Upper lobe of left lung (tissue), 6 donors: ENCODE measurements at regions not wholly inside any gene's neighbourhood (a gene's known extent, or its start where the extent isn't known, plus 50 kb on each side); places are given as distances from the start of the nearest gene placed in this dataset.

Experiments used
- ATAC-seq, 2 donors: fragments of 200-7000 bp; cut with Tn5 transposase; one replicate each; pipeline ENCODE4 v1.9.1; 2022; ENCODE audit warnings: mild to moderate bottlenecking in 2 of 2, moderate library complexity in 2 of 2; ENCODE audit not compliant: low FRiP score in 2 of 2
- DNase-seq, 2 donors: peaks; one replicate each; pipeline ENCODE4 v3.0.0-alpha.2; 2019 to 2020
- H3K27ac ChIP-seq, 4 donors: fragments of 200-600 bp; sonication (generic); one replicate each; pipeline ENCODE4 v1.5.1; 2016 to 2019
- H3K27me3 ChIP-seq, 4 donors: fragments of 200-600 bp; sonication (generic); one replicate each; pipeline ENCODE4 v1.5.1; 2017 to 2019
- H3K36me3 ChIP-seq, 4 donors: fragments of 200-600 bp; sonication (generic); one replicate each; pipeline ENCODE4 v1.5.1; 2016 to 2019
- H3K4me1 ChIP-seq, 4 donors: fragments of 200-600 bp; sonication (generic); one replicate each; pipeline ENCODE4 v1.5.1; 2018 to 2019
- H3K4me3 ChIP-seq, 4 donors: fragments of 200-600 bp; sonication (generic); one replicate each; pipeline ENCODE4 v1.5.1; 2017 to 2019; ENCODE audit warnings: mild to moderate bottlenecking in 2 of 4, moderate library complexity in 1 of 4
- H3K9me3 ChIP-seq, 4 donors: fragments of 200-600 bp; sonication (generic); one replicate each; pipeline ENCODE4 v1.5.1; 2018 to 2019
- EP300 ChIP-seq, 4 donors: sonication (generic); formaldehyde crosslinking; IDR thresholded peaks; one replicate each; pipeline ENCODE4 v1.5.1; 2017; ENCODE audit warnings: antibody characterized with exemption in 4 of 4, control low read depth in 2 of 4
- POLR2A ChIP-seq, 4 donors: fragments of 450-650 bp; IDR thresholded peaks; one replicate each; pipeline ENCODE4 v1.5.1; 2016 to 2017; ENCODE audit warnings: antibody characterized with exemption in 4 of 4, mild to moderate bottlenecking in 2 of 4
- POLR2AphosphoS5 ChIP-seq, 2 donors: sonication (generic); formaldehyde crosslinking; IDR thresholded peaks; one replicate each; pipeline ENCODE4 v1.5.1; 2017; ENCODE audit warnings: antibody characterized with exemption in 2 of 2
- WGBS, 2 donors: methylation state at CpG; one replicate each; pipeline ENCODE4 v1.1.5; 2017 to 2018; 5-methylcytosine and 5-hydroxymethylcytosine counted together
- TF ChIP-seq, protein P1 (sequence below), 6 experiments: fragments of 450-650 bp in 4 of 6; fragments of 200-600 bp in 2 of 6; sonication (generic) in 2 of 6; IDR thresholded peaks; one replicate each; pipeline ENCODE4 v1.5.1; 2016 to 2019; ENCODE audit warnings: antibody characterized with exemption in 6 of 6
- donor health status: DM: no; HTN: no; CAD: no; lungs with moderate emphysema.
- donor health status: DM: no; HTN: yes; CAD: no; lungs with severe emphysema.

DNA sequence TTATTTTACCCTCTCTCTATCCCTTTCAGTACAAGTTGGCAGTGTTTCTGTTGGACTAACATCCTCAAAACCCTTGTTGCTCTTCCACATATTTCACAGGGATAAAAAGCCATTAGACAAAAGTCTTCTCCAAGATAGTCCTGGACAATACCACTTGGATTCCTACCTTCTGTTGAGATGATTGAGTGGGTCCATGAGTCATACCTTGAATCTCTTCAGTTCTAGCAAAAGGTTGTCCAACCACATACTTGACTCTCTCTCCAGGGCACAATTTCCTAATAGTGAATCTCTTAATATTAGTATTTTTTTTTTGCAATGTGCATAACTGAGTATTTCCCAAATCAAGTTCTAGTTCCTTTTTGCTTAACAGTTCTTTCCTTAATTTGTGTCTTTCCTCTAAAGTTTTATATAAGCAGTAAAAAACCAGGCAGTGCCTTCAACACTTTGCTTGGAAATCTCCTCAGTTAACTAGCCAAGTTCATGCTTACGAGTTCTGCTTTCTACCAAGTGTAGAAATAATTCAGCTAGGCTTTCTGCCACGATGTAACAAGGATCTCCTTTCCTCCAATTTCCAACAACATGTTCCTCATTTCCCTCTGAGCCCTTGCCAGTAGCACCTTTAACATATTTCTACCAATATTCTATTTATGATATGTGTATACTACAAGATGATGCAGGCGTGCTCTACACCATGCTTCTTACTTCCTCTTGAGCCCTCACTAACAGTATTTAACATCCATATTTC, 68.3 kb upstream of the NEO1 start:
- DNase-seq = no peak
- Histone ChIP-seq H3K9me3 (no peaks in the 10 kb centered on the region), H3K4me1 (no peaks in the 10 kb centered on the region), H3K27ac (no peak overlapping the region), H3K27me3 (no peaks in the 10 kb centered on the region), H3K4me3 (no peak overlapping the region), H3K36me3 (no peaks in the 10 kb centered on the region)
- 82% methylated on average over 3 of the region's 3 CpGs for WGBS, 2 donors
- TF ChIP-seq POLR2AphosphoS5 (IDR thresholded peaks at IDR 0.05) = no peak
- TF ChIP-seq, protein P1, sequence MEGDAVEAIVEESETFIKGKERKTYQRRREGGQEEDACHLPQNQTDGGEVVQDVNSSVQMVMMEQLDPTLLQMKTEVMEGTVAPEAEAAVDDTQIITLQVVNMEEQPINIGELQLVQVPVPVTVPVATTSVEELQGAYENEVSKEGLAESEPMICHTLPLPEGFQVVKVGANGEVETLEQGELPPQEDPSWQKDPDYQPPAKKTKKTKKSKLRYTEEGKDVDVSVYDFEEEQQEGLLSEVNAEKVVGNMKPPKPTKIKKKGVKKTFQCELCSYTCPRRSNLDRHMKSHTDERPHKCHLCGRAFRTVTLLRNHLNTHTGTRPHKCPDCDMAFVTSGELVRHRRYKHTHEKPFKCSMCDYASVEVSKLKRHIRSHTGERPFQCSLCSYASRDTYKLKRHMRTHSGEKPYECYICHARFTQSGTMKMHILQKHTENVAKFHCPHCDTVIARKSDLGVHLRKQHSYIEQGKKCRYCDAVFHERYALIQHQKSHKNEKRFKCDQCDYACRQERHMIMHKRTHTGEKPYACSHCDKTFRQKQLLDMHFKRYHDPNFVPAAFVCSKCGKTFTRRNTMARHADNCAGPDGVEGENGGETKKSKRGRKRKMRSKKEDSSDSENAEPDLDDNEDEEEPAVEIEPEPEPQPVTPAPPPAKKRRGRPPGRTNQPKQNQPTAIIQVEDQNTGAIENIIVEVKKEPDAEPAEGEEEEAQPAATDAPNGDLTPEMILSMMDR (IDR thresholded peaks at IDR 0.05) = no peak
- TF ChIP-seq POLR2A (IDR thresholded peaks at IDR 0.05) = no peak
- no peak for TF ChIP-seq EP300 (IDR thresholded peaks at IDR 0.05)
- peak in 1 of 2 donors; percentile 35 for ATAC-seq

DNA sequence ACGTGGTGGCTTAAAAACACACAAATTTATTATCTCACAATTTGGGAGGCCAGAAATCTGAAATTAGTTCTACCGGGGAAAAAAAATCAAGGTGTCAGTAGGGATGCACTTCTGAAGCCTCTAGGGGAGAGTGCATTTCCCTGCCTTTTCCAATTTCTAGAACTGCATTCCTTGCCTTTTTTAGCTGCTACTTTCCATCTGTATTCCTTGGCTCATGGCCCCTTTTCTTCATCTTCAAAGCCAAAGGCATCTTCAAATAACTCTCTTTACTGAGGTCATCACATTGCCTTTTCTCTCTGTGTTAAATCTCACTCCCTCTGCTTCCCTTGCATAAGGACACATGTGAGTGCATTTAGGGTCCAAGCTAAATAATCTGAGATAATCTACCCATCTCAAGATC, 69.5 kb upstream of the NEO1 start:
- no peaks in the 10 kb centered on the region for H3K4me1 ChIP-seq
- H3K36me3 ChIP-seq = no peaks in the 10 kb centered on the region
- H3K27ac ChIP-seq = no peak overlapping the region
- ATAC-seq = peak in 1 of 2 donors; percentile 32
- no peak for TF ChIP-seq EP300 (IDR thresholded peaks at IDR 0.05)
- TF ChIP-seq, protein P1 (IDR thresholded peaks at IDR 0.05) = no peak
- no peak for TF ChIP-seq POLR2A (IDR thresholded peaks at IDR 0.05)
- no peak for TF ChIP-seq POLR2AphosphoS5 (IDR thresholded peaks at IDR 0.05)
- no peaks in the 10 kb centered on the region for H3K27me3 ChIP-seq
- H3K4me3 ChIP-seq = no peak overlapping the region
- no peaks in the 10 kb centered on the region for H3K9me3 ChIP-seq
- WGBS, 2 donors = 61 to 63% methylated on average over 2 of the region's 2 CpGs
- no peak for DNase-seq

GRCh38 chr15:72980661-72981060, 71.6 kb upstream of the NEO1 start:
- no peaks in the 10 kb centered on the region for H3K27me3 ChIP-seq
- H3K9me3 ChIP-seq = no peaks in the 10 kb centered on the region
- H3K4me3 ChIP-seq = no peak overlapping the region
- H3K4me1 ChIP-seq = no peaks in the 10 kb centered on the region
- no peaks in the 10 kb centered on the region for H3K36me3 ChIP-seq
- TF ChIP-seq EP300 (IDR thresholded peaks at IDR 0.05) (no peak), POLR2A (IDR thresholded peaks at IDR 0.05) (no peak), POLR2AphosphoS5 (IDR thresholded peaks at IDR 0.05) (no peak)
- TF ChIP-seq, protein P1 (IDR thresholded peaks at IDR 0.05) = no peak
- ATAC-seq = no peak
- 60 to 66% methylated on average over 1 of the region's 1 CpG for WGBS, 2 donors
- no peak overlapping the region for H3K27ac ChIP-seq
- DNase-seq = no peak

DNA sequence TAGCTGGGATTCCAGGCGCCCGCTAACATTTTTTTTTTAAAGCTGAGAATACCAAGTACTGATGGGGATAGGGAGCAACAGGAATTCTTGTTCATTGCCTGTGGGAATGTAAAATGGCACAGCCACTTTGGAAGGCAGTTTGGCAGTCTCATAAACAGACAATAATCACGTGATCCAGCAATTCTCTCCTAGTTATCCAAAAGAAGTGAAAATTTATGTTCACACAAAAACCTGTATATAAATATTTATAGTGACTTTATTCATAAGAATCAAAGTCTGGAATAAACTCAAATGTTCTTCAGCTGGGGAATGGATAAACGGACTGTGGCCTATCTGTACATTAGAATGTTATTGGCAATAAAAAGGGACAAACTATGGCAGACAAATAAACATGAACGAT, 72.5 kb upstream of the NEO1 start:
- H3K27me3 ChIP-seq = no peaks in the 10 kb centered on the region
- 68 to 75% methylated on average over 5 of the region's 5 CpGs for WGBS, 2 donors
- H3K27ac ChIP-seq = no peak overlapping the region
- H3K4me3 ChIP-seq = no peak overlapping the region
- H3K9me3 ChIP-seq = no peaks in the 10 kb centered on the region
- H3K4me1 ChIP-seq = no peaks in the 10 kb centered on the region
- H3K36me3 ChIP-seq = no peaks in the 10 kb centered on the region
- no peak for DNase-seq
- TF ChIP-seq POLR2AphosphoS5 (IDR thresholded peaks at IDR 0.05) (no peak), POLR2A (IDR thresholded peaks at IDR 0.05) (no peak), EP300 (IDR thresholded peaks at IDR 0.05) (no peak)
- TF ChIP-seq, protein P1 (IDR thresholded peaks at IDR 0.05) = no peak
- ATAC-seq = no peak

- ATAC-seq (no peak), DNase-seq (no peak)
- Histone ChIP-seq H3K9me3 (no peaks in the 10 kb centered on the region), H3K4me3 (no peak overlapping the region), H3K27me3 (no peaks in the 10 kb centered on the region), H3K36me3 (no peaks in the 10 kb centered on the region), H3K27ac (no peak overlapping the region), H3K4me1 (no peaks in the 10 kb centered on the region)
- 68 to 74% methylated on average over 5 of the region's 5 CpGs for WGBS, 2 donors
- TF ChIP-seq EP300 (IDR thresholded peaks at IDR 0.05) (no peak), POLR2A (IDR thresholded peaks at IDR 0.05) (no peak), POLR2AphosphoS5 (IDR thresholded peaks at IDR 0.05) (no peak)
- TF ChIP-seq, protein P1 (IDR thresholded peaks at IDR 0.05) = no peak
Observed at GRCh38 chr15:72979308-72979707, 73.0 kb upstream of the NEO1 start.
